ENCODE measurements at regions not wholly inside any gene's neighbourhood (a gene's known extent, or its start where the extent isn't known, plus 50 kb on each side); places are given as distances from the start of the nearest gene placed in this dataset.

GRCh38 chr20:23211164-23211563 is 125.0 kb upstream of the CD93 start:
- DNase-seq, result no peak
- TF ChIP-seq EZH2 (IDR thresholded peaks at IDR 0.05; ENCODE audit: borderline replicate concordance, insufficient read depth, low read depth, low read length, poor library complexity, severe bottlenecking) (no peak), CTCF (IDR thresholded peaks at IDR 0.05) (no peak)
- Mint-ChIP-seq H3K27ac (no peak overlapping the region), H3K27me3 (peaks cover 4% of the 10 kb centered on the region), H3K4me3 (no peak overlapping the region), H3K9me3 (ENCODE audit: insufficient read depth) (no peaks in the 10 kb centered on the region), H3K4me1 (no peaks in the 10 kb centered on the region)
- H2AFZ ChIP-seq (ENCODE audit: insufficient read depth, low read depth, low read length, poor library complexity, severe bottlenecking), result no peak overlapping the region
- peaks cover 0 to 2% (median 0%) of the 10 kb centered on the region in 4 experiments for H3K27me3 ChIP-seq (replicated peaks in 1 of 4; ENCODE audit: control extremely low read depth in 1 of 4, control insufficient read depth in 3 of 4, insufficient read depth in 4 of 4, low read length in 3 of 4)
- H3K4me1 ChIP-seq (ENCODE audit: control insufficient read depth in 2 of 2, insufficient read depth in 2 of 2, low read length in 2 of 2), result no peaks in the 10 kb centered on the region
- H3K4me3 ChIP-seq (ENCODE audit: control extremely low read depth in 1 of 5, extremely low read depth in 1 of 5, insufficient read depth in 1 of 5, low read depth in 2 of 5, low read length in 4 of 5), result no peak overlapping the region
- CTCF ChIA-PET, result no interaction called here
- 91% methylated on average over 2 of the region's 3 CpGs for WGBS (ENCODE audit: insufficient coverage)
- H3K4me2 ChIP-seq (replicated peaks; ENCODE audit: low read depth, low read length, poor library complexity, severe bottlenecking), result no peak overlapping the region
- no peak overlapping the region for H3K27ac ChIP-seq (ENCODE audit: low read length in 2 of 2)
- H3K9me3 ChIP-seq (ENCODE audit: control extremely low read depth in 1 of 3, control insufficient read depth in 2 of 3, insufficient read depth in 1 of 3, low read length in 2 of 3), result no peaks in the 10 kb centered on the region
- no peak overlapping the region for H3K9ac ChIP-seq (ENCODE audit: low read length)
- intact Hi-C loops (cut with micrococcal nuclease), result no loop called here
- POLR2A ChIA-PET, result no interaction called here
- H4K20me1 ChIP-seq (ENCODE audit: control insufficient read depth, insufficient read depth, low read length, poor library complexity, severe bottlenecking), result no peaks in the 10 kb centered on the region
- H3K79me2 ChIP-seq (ENCODE audit: control insufficient read depth, insufficient read depth, low read length), result no peaks in the 10 kb centered on the region
- ATAC-seq (ENCODE audit: low read depth), result no peak
- no peaks in the 10 kb centered on the region for H3K36me3 ChIP-seq (replicated peaks in 1 of 2; ENCODE audit: control extremely low read depth in 1 of 2, control insufficient read depth in 1 of 2, extremely low read depth in 1 of 2, insufficient read depth in 2 of 2, low read length in 1 of 2)

GRCh38 chr20:23207826-23208540 is 121.9 kb upstream of the CD93 start:
- WGBS (ENCODE audit: insufficient coverage), result 92% methylated on average over 1 of the region's 1 CpG
- peaks cover 17% of the 10 kb centered on the region for H3K27me3 Mint-ChIP-seq
- Histone ChIP-seq H3K36me3 (replicated peaks in 1 of 2; ENCODE audit: control extremely low read depth in 1 of 2, control insufficient read depth in 1 of 2, extremely low read depth in 1 of 2, insufficient read depth in 2 of 2, low read length in 1 of 2) (no peaks in the 10 kb centered on the region), H4K20me1 (ENCODE audit: control insufficient read depth, insufficient read depth, low read length, poor library complexity, severe bottlenecking) (no peaks in the 10 kb centered on the region), H3K79me2 (ENCODE audit: control insufficient read depth, insufficient read depth, low read length) (no peaks in the 10 kb centered on the region), H3K4me1 (ENCODE audit: control insufficient read depth in 2 of 2, insufficient read depth in 2 of 2, low read length in 2 of 2) (no peaks in the 10 kb centered on the region), H3K4me3 (ENCODE audit: control extremely low read depth in 1 of 5, extremely low read depth in 1 of 5, insufficient read depth in 1 of 5, low read depth in 2 of 5, low read length in 4 of 5) (no peak overlapping the region), H2AFZ (ENCODE audit: insufficient read depth, low read depth, low read length, poor library complexity, severe bottlenecking) (no peak overlapping the region), H3K9me3 (ENCODE audit: control extremely low read depth in 1 of 3, control insufficient read depth in 2 of 3, insufficient read depth in 1 of 3, low read length in 2 of 3) (no peaks in the 10 kb centered on the region), H3K27ac (ENCODE audit: low read length in 2 of 2) (no peak overlapping the region), H3K27me3 (replicated peaks in 1 of 4; ENCODE audit: control extremely low read depth in 1 of 4, control insufficient read depth in 3 of 4, insufficient read depth in 4 of 4, low read length in 3 of 4) (peaks cover 0 to 2% (median 0%) of the 10 kb centered on the region in 4 experiments), H3K9ac (ENCODE audit: low read length) (no peak overlapping the region), H3K4me2 (replicated peaks; ENCODE audit: low read depth, low read length, poor library complexity, severe bottlenecking) (no peak overlapping the region)
- POLR2A ChIA-PET, result no interaction called here
- TF ChIP-seq CTCF (IDR thresholded peaks at IDR 0.05) (no peak), EZH2 (IDR thresholded peaks at IDR 0.05; ENCODE audit: borderline replicate concordance, insufficient read depth, low read depth, low read length, poor library complexity, severe bottlenecking) (no peak)
- CTCF ChIA-PET, result no interaction called here
- H3K27ac Mint-ChIP-seq, result no peak overlapping the region
- no peaks in the 10 kb centered on the region for H3K4me1 Mint-ChIP-seq
- H3K9me3 Mint-ChIP-seq (ENCODE audit: insufficient read depth), result no peaks in the 10 kb centered on the region
- no peak overlapping the region for H3K4me3 Mint-ChIP-seq
- intact Hi-C loops (cut with micrococcal nuclease), result no loop called here
- ATAC-seq (ENCODE audit: low read depth), result no peak
- DNase-seq, result no peak
